ENCODE measurements at regions not wholly inside any gene's neighbourhood (a gene's known extent, or its start where the extent isn't known, plus 50 kb on each side); places are given as distances from the start of the nearest gene placed in this dataset.

GRCh38 chr15:79495775-79496174 lies 63.6 kb downstream of the MINAR1 start:
- TF ChIP-seq POLR2A (IDR thresholded peaks at IDR 0.05) (no peak), CTCF (IDR thresholded peaks at IDR 0.05) (no peak), EP300 (IDR thresholded peaks at IDR 0.05) (no peak), POLR2AphosphoS5 (IDR thresholded peaks at IDR 0.05) (no peak)

All from upper lobe of left lung (tissue), 4 donors.